KMS-11 (cell line): ENCODE measurements at regions not wholly inside any gene's neighbourhood (a gene's known extent, or its start where the extent isn't known, plus 50 kb on each side); places are given as distances from the start of the nearest gene placed in this dataset.
"Not testable (repeated sequence)": the region's sequence is repeated elsewhere in the genome, so short reads cannot be mapped to it uniquely, and the experiment has no call there.

ENCODE experiments used
- H2AFZ ChIP-seq: fragments of 200-600 bp; sonication (generic); 2 replicates; pipeline ENCODE4 v1.6.1; 2016; ENCODE audit warnings: antibody characterized with exemption, mixed run types, low read depth
- H3K27ac ChIP-seq: fragments of 200-600 bp; sonication (generic); 2 replicates; pipeline ENCODE4 v1.6.1; 2016; ENCODE audit warnings: mild to moderate bottlenecking, mixed run types
- H3K27me3 ChIP-seq: fragments of 200-600 bp; sonication (generic); 2 replicates; pipeline ENCODE4 v1.6.1; 2017; ENCODE audit warnings: mild to moderate bottlenecking, low read depth, mixed run types, moderate library complexity; ENCODE audit not compliant: insufficient read depth
- H3K36me3 ChIP-seq: fragments of 200-600 bp; sonication (generic); 2 replicates; pipeline ENCODE4 v1.6.1; 2017; ENCODE audit warnings: mild to moderate bottlenecking, mixed run types; ENCODE audit not compliant: insufficient read depth
- H3K4me1 ChIP-seq: fragments of 200-600 bp; sonication (generic); 2 replicates; pipeline ENCODE4 v1.6.1; 2016; ENCODE audit warnings: mild to moderate bottlenecking, low read depth, mixed run types; ENCODE audit not compliant: poor library complexity, severe bottlenecking
- H3K4me2 ChIP-seq: fragments of 200-600 bp; sonication (generic); 2 replicates; pipeline ENCODE4 v1.7.0; 2016; ENCODE audit warnings: mild to moderate bottlenecking, mixed run types
- H3K4me3 ChIP-seq: fragments of 200-600 bp; sonication (generic); IDR thresholded peaks from 2 replicates; pipeline ENCODE4 v1.6.1; 2017; ENCODE audit warnings: low read depth, low read length, mixed read lengths; ENCODE audit not compliant: insufficient read depth
- H3K79me2 ChIP-seq: fragments of 200-600 bp; sonication (generic); 2 replicates; pipeline ENCODE4 v1.6.1; 2016; ENCODE audit warnings: low read depth, mixed run types; ENCODE audit not compliant: insufficient read depth
- H3K9ac ChIP-seq: fragments of 200-600 bp; sonication (generic); 2 replicates; pipeline ENCODE4 v1.6.1; 2016; ENCODE audit warnings: mild to moderate bottlenecking, mixed run types
- H4K20me1 ChIP-seq: fragments of 200-600 bp; sonication (generic); 2 replicates; pipeline ENCODE4 v1.6.1; 2016; ENCODE audit warnings: mild to moderate bottlenecking, mixed run types; ENCODE audit not compliant: insufficient read depth
- TF ChIP-seq, protein P1 (sequence below): fragments of 200-600 bp; sonication (generic); conservative IDR thresholded peaks from 2 replicates; pipeline ENCODE4 v1.6.1; 2017; ENCODE audit warnings: low read depth, mild to moderate bottlenecking, antibody characterized with exemption, low read length, moderate library complexity, mixed read lengths

DNA sequence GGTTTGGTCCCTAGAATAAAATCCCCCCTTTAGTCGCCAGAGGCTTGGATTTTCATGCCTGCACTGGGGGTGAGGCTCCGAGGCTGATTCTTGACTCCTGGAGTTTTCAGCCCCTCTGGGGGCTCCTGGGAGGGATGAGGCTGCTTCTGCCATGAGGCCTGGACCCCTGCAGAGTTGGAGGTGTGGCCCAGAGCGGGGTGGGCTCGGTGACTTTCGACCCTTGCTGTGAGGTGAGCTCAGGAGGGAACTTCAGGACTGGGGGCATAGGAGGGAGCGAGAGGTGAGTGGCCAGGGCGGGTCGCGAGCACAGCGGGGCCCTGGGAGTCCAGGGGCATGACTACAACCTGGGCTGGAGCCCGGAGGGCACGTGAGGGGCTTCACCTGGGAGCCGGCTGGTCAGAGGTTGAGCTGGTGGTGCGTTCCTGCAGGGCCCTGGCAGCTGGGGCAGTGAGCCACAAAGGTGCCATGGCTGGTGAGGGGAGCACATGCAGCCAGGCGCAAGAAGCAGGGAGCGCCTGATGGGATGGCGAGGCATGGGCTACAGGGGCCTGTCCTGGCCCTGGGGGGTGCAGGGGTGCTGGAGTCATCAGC, 168.2 kb downstream of the KIF26A start:
- Histone ChIP-seq H3K27me3 (peaks cover 8% of the 10 kb centered on the region; the same call in 1 of the 2 replicates), H3K4me1 (no peaks in the 10 kb centered on the region), H4K20me1 (no peaks in the 10 kb centered on the region), H3K36me3 (no peaks in the 10 kb centered on the region), H3K9ac (no peak overlapping the region), H3K4me3 (no peak overlapping the region), H3K4me2 (no peak overlapping the region), H2AFZ (no peak overlapping the region), H3K79me2 (no peaks in the 10 kb centered on the region), H3K27ac (no peak overlapping the region)
- TF ChIP-seq, protein P1, sequence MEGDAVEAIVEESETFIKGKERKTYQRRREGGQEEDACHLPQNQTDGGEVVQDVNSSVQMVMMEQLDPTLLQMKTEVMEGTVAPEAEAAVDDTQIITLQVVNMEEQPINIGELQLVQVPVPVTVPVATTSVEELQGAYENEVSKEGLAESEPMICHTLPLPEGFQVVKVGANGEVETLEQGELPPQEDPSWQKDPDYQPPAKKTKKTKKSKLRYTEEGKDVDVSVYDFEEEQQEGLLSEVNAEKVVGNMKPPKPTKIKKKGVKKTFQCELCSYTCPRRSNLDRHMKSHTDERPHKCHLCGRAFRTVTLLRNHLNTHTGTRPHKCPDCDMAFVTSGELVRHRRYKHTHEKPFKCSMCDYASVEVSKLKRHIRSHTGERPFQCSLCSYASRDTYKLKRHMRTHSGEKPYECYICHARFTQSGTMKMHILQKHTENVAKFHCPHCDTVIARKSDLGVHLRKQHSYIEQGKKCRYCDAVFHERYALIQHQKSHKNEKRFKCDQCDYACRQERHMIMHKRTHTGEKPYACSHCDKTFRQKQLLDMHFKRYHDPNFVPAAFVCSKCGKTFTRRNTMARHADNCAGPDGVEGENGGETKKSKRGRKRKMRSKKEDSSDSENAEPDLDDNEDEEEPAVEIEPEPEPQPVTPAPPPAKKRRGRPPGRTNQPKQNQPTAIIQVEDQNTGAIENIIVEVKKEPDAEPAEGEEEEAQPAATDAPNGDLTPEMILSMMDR = no peak

DNA sequence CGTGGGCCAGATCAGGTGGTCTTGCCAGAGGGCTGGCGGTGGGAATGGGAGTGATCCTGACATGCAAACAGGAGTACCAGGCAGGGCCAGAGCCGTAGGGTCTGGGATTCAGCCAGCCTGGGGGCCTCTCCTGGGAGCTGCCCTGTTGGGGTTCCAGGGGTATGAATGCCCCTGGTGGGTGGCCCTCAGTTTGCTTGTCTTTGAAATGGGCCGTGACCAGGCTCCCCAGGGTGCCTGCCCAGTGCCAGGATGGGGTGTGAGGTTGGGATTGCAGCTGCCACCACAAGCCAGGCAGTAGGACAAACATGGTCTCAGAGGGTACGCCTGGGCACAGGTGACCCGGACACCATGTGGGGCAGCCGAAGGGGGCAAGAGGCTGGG, 168.8 kb downstream of the KIF26A start:
- H3K36me3 ChIP-seq = no peaks in the 10 kb centered on the region
- H3K27me3 ChIP-seq = peaks cover 8% of the 10 kb centered on the region; the same call in 1 of the 2 replicates
- H4K20me1 ChIP-seq = no peaks in the 10 kb centered on the region
- no peak overlapping the region for H3K4me2 ChIP-seq
- H3K4me1 ChIP-seq = no peaks in the 10 kb centered on the region
- no peak overlapping the region for H3K4me3 ChIP-seq
- H2AFZ ChIP-seq = no peak overlapping the region
- TF ChIP-seq, protein P1 = no peak
- H3K27ac ChIP-seq = no peak overlapping the region
- H3K79me2 ChIP-seq = no peaks in the 10 kb centered on the region
- no peak overlapping the region for H3K9ac ChIP-seq

DNA sequence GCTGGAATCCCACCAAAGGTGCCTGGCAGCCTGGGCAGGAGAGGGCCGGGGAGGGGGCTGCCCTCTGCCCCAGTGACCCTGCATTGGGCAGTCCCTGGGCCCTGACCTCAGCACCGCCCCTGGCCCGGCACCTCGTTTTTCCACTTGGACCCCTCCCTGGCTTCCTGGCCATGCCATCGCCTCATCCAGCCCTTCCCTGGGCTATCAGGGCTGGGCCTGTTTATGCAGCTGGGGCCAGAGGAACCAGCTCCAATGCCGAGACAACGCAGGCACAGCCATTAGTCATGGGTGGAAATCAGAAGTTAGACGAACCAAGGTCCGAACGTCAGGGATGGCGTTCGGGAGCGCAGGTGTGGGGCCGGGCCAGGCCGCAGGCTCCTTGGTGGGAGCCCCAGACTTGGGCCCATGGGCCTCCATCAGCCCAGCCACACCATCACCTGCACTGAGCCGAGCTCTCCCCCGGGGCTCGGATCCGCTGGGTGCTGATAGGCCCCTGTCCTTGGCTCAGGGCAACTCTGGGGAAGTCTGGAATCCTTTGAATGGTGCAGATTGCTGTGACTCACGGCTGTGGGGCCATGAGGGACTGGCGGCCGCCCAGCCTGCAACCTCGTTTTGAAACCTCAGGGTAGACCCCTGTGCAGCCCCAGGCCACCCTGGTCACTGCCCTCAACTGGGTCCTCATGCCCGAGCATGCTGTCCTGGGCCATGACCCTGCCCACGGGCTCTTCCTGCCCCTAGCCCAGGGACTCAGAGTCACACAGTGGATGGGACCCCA, 169.4 kb downstream of the KIF26A start:
- Histone ChIP-seq H4K20me1 (no peaks in the 10 kb centered on the region), H3K4me2 (no peak overlapping the region), H3K9ac (no peak overlapping the region), H3K27ac (no peak overlapping the region), H3K79me2 (no peaks in the 10 kb centered on the region), H3K4me1 (no peaks in the 10 kb centered on the region), H3K36me3 (no peaks in the 10 kb centered on the region), H3K4me3 (no peak overlapping the region), H3K27me3 (peaks cover 8% of the 10 kb centered on the region; the same call in 1 of the 2 replicates), H2AFZ (no peak overlapping the region)
- TF ChIP-seq, protein P1 = no peak

DNA sequence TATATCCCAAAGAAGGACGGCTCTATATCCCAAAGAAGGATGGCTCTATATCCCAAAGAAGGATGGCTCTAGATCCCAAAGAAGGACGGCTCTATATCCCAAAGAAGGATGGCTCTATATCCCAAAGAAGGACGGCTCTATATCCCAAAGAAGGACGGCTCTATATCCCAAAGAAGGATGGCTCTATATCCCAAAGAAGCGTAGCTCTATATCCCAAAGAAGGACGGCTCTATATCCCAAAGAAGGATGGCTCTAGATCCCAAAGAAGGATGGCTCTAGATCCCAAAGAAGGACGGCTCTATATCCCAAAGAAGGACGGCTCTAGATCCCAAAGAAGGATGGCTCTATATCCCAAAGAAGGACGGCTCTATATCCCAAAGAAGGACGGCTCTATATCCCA, 170.1 kb downstream of the KIF26A start:
- not testable (repeated sequence) for H3K27ac ChIP-seq, H3K9ac ChIP-seq, H3K4me1 ChIP-seq, H4K20me1 ChIP-seq, H3K4me3 ChIP-seq, H3K4me2 ChIP-seq, H3K36me3 ChIP-seq, H2AFZ ChIP-seq, H3K27me3 ChIP-seq, H3K79me2 ChIP-seq
